ENCODE measurements at regions not wholly inside any gene's neighbourhood (a gene's known extent, or its start where the extent isn't known, plus 50 kb on each side); places are given as distances from the start of the nearest gene placed in this dataset.

DNA sequence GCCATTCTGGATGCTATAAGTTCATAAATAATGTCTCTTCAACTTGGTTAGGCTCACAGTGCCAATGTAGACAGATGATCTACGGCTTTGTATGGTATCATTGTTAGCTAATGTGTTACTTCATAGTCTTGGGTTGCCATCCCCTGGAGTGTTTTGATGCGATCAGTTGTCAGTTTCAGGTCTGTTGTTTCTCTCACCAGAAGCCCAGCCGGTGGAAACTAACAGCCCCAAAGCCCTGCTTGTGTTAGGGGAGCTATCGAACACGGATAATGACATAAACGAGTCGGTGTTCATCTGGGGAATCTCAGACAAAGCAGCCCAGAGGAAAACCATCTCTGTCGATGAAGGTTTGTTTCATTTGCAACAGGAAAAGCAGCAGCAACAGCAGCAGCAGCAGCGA is 107.4 kb upstream of the ANKFN1 start (continued):
- TF ChIP-seq RBBP5 (IDR thresholded peaks at IDR 0.05; ENCODE audit: borderline replicate concordance, low read depth, low read length) (no peak), TAF1 (IDR thresholded peaks at IDR 0.05; ENCODE audit: low read depth, low read length) (no peak), KDM5A (IDR thresholded peaks at IDR 0.05; ENCODE audit: low read length) (no peak), SIN3A (conservative IDR thresholded peaks at IDR 0.05 in 1 of 2, IDR thresholded peaks at IDR 0.05 in 1 of 2; ENCODE audit: low read depth in 1 of 2, low read length in 2 of 2) (no peak)
